GM23248 (cell line): ENCODE measurements at regions not wholly inside any gene's neighbourhood (a gene's known extent, or its start where the extent isn't known, plus 50 kb on each side); places are given as distances from the start of the nearest gene placed in this dataset.
"Not testable (repeated sequence)": the region's sequence is repeated elsewhere in the genome, so short reads cannot be mapped to it uniquely, and the experiment has no call there.

Experiments used
- DNase-seq: peaks from one replicate; pipeline ENCODE4 v3.0.0-alpha.2; 2015
- H2AFZ ChIP-seq: fragments of 200-600 bp; sonication (generic); 2 replicates; pipeline ENCODE4 v1.6.1; 2016; ENCODE audit warnings: antibody characterized with exemption
- H3F3A ChIP-seq: fragments of 200-600 bp; sonication (generic); 2 replicates; pipeline ENCODE4 v1.6.1; 2016; ENCODE audit warnings: mild to moderate bottlenecking, antibody characterized with exemption, mixed run types; ENCODE audit not compliant: insufficient read depth
- H3K27ac ChIP-seq: fragments of 200-600 bp; sonication (generic); 2 replicates; pipeline ENCODE4 v1.5.1; 2016; ENCODE audit warnings: mild to moderate bottlenecking
- H3K27me3 ChIP-seq: fragments of 200-600 bp; sonication (generic); replicated peaks from 2 replicates; pipeline ENCODE4 v1.6.1; 2016; ENCODE audit warnings: mild to moderate bottlenecking; ENCODE audit not compliant: insufficient read depth
- H3K36me3 ChIP-seq: fragments of 200-600 bp; sonication (generic); 2 replicates; pipeline ENCODE4 v1.6.1; 2016; ENCODE audit warnings: low read depth, mild to moderate bottlenecking
- H3K4me1 ChIP-seq: fragments of 200-600 bp; sonication (generic); 2 replicates; pipeline ENCODE4 v1.6.1; 2016; ENCODE audit warnings: mild to moderate bottlenecking; ENCODE audit not compliant: insufficient read depth
- H3K4me2 ChIP-seq: fragments of 200-600 bp; sonication (generic); one replicate; pipeline ENCODE4 v1.6.1; 2016; ENCODE audit warnings: mild to moderate bottlenecking; ENCODE audit not compliant: unreplicated experiment
- H3K4me3 ChIP-seq: fragments of 200-600 bp; sonication (generic); 2 replicates; pipeline ENCODE4 v1.5.1; 2016; ENCODE audit warnings: mild to moderate bottlenecking
- H3K79me2 ChIP-seq: fragments of 200-600 bp; sonication (generic); 2 replicates; pipeline ENCODE4 v1.6.1; 2016; ENCODE audit warnings: mild to moderate bottlenecking; ENCODE audit not compliant: insufficient read depth
- H3K9ac ChIP-seq: fragments of 200-600 bp; sonication (generic); 2 replicates; pipeline ENCODE4 v1.6.1; 2016; ENCODE audit warnings: mild to moderate bottlenecking
- H3K9me2 ChIP-seq: fragments of 200-600 bp; sonication (generic); 2 replicates; pipeline ENCODE4 v1.6.1; 2016; ENCODE audit warnings: mixed run types, mild to moderate bottlenecking, moderate library complexity; ENCODE audit not compliant: insufficient read depth
- H3K9me3 ChIP-seq: fragments of 200-600 bp; sonication (generic); one replicate; pipeline ENCODE4 v1.6.1; 2017; ENCODE audit warnings: low read depth
- H4K20me1 ChIP-seq: fragments of 200-600 bp; sonication (generic); 2 replicates; pipeline ENCODE4 v1.6.0; 2016; ENCODE audit not compliant: insufficient read depth
- EZH2 ChIP-seq: fragments of 200-600 bp; sonication (generic); IDR thresholded peaks from 2 replicates; pipeline ENCODE4 v1.6.1; 2018; ENCODE audit warnings: antibody characterized with exemption, mild to moderate bottlenecking; ENCODE audit not compliant: insufficient read depth, poor library complexity, severe bottlenecking
- EZH2phosphoT487 ChIP-seq: fragments of 200-600 bp; sonication (generic); IDR thresholded peaks from 2 replicates; pipeline ENCODE4 v1.6.1; 2018; ENCODE audit warnings: antibody characterized with exemption, moderate library complexity, mild to moderate bottlenecking, low read depth; ENCODE audit not compliant: insufficient read depth
- WGBS, 2 experiments: methylation state at CpG; one replicate each; pipeline ENCODE4 v1.1.6; 2015 to 2017; ENCODE audit warnings: low lambda C conversion rate in 2 of 2, low coverage in 1 of 2; ENCODE audit errors: missing lambda C conversion rate in 2 of 2; 5-methylcytosine and 5-hydroxymethylcytosine counted together
- in situ Hi-C: fragments of 300-500 bp; cut with MboI; formaldehyde crosslinking; loops from 2 replicates; pipeline ENCODE4 v1.15.0; 2020

- Histone ChIP-seq H3K27me3 (no peaks in the 10 kb centered on the region), H3F3A (no peaks in the 10 kb centered on the region), H3K4me2 (no peak overlapping the region), H3K27ac (no peak overlapping the region), H3K79me2 (no peaks in the 10 kb centered on the region), H3K9ac (no peak overlapping the region), H3K9me2 (no peaks in the 10 kb centered on the region), H3K4me3 (no peak overlapping the region), H2AFZ (no peak overlapping the region), H3K4me1 (no peaks in the 10 kb centered on the region), H3K36me3 (no peaks in the 10 kb centered on the region), H4K20me1 (no peaks in the 10 kb centered on the region), H3K9me3 (no peaks in the 10 kb centered on the region)
- TF ChIP-seq EZH2 = no peak
- no peak for TF ChIP-seq EZH2phosphoT487
- in situ Hi-C loops = no loop called here
- no peak for DNase-seq
- WGBS, 2 experiments = 26 to 30% methylated on average over 3 of the region's 3 CpGs
Observed at GRCh38 chr9:84521208-84521607, 148.3 kb upstream of the NTRK2 start.

- H3F3A ChIP-seq, DNase-seq, H3K27ac ChIP-seq, H2AFZ ChIP-seq, H3K4me3 ChIP-seq, H3K27me3 ChIP-seq, in situ Hi-C loops, H3K36me3 ChIP-seq, H3K4me2 ChIP-seq, H3K9ac ChIP-seq, H4K20me1 ChIP-seq, H3K9me2 ChIP-seq, H3K4me1 ChIP-seq, H3K79me2 ChIP-seq, H3K9me3 ChIP-seq: not testable (repeated sequence)
- WGBS, 2 experiments = 83 to 84% methylated on average over 11 to 23 of the region's 26 CpGs
Observed at GRCh38 chr9:84526211-84526610, 143.3 kb upstream of the NTRK2 start.

- H3K27ac ChIP-seq, H3K9me2 ChIP-seq, DNase-seq, H4K20me1 ChIP-seq, H3K4me2 ChIP-seq, H3F3A ChIP-seq, H3K4me1 ChIP-seq, H2AFZ ChIP-seq, H3K36me3 ChIP-seq, H3K9ac ChIP-seq, H3K27me3 ChIP-seq, H3K4me3 ChIP-seq, H3K79me2 ChIP-seq, in situ Hi-C loops, H3K9me3 ChIP-seq: not testable (repeated sequence)
- 78 to 88% methylated on average over 9 to 46 of the region's 49 CpGs for WGBS, 2 experiments
Observed at GRCh38 chr9:84527060-84527720, 142.3 kb upstream of the NTRK2 start.

GRCh38 chr9:84535973-84536372 is 133.6 kb upstream of the NTRK2 start:
- in situ Hi-C loops, H3K36me3 ChIP-seq: not testable (repeated sequence)
- 31 to 36% methylated on average over 10 of the region's 10 CpGs for WGBS, 2 experiments

GRCh38 chr9:84538879-84539278 is 130.7 kb upstream of the NTRK2 start:
- H3K27ac ChIP-seq = no peak overlapping the region
- H3K27me3 ChIP-seq = no peaks in the 10 kb centered on the region; the same call in 1 of the 2 replicates
- no peak overlapping the region for H3K9ac ChIP-seq
- no peaks in the 10 kb centered on the region for H3K36me3 ChIP-seq
- no peak overlapping the region for H3K4me3 ChIP-seq
- H3K4me2 ChIP-seq = no peak overlapping the region
- DNase-seq = no peak
- H3F3A ChIP-seq = no peaks in the 10 kb centered on the region
- in situ Hi-C loops = no loop called here
- 60 to 72% methylated on average over 1 of the region's 1 CpG for WGBS, 2 experiments
- no peaks in the 10 kb centered on the region for H4K20me1 ChIP-seq
- H3K9me2 ChIP-seq = no peaks in the 10 kb centered on the region
- TF ChIP-seq EZH2phosphoT487 (no peak), EZH2 (no peak)
- H2AFZ ChIP-seq = no peak overlapping the region
- H3K79me2 ChIP-seq = no peaks in the 10 kb centered on the region
- no peaks in the 10 kb centered on the region for H3K4me1 ChIP-seq
- no peaks in the 10 kb centered on the region for H3K9me3 ChIP-seq

More at GRCh38 chr9:84535973-84536372, 133.6 kb upstream of the NTRK2 start:
- H3K9ac ChIP-seq, H3K4me2 ChIP-seq, H3K27ac ChIP-seq, H3F3A ChIP-seq, H4K20me1 ChIP-seq, H3K27me3 ChIP-seq, H3K4me1 ChIP-seq, H2AFZ ChIP-seq, DNase-seq, H3K4me3 ChIP-seq, H3K9me2 ChIP-seq, H3K9me3 ChIP-seq, H3K79me2 ChIP-seq: not testable (repeated sequence)
